DMS114 treated with DMSO at 0.1 percent for 48 hours (cell line): ENCODE measurements at regions not wholly inside any gene's neighbourhood (a gene's known extent, or its start where the extent isn't known, plus 50 kb on each side); places are given as distances from the start of the nearest gene placed in this dataset.

ENCODE experiments used
- DNase-seq: peaks from one replicate; lab custom pipeline; 2025; ENCODE audit not compliant: unreplicated experiment; lab: John Stamatoyannopoulos, UW

DNA sequence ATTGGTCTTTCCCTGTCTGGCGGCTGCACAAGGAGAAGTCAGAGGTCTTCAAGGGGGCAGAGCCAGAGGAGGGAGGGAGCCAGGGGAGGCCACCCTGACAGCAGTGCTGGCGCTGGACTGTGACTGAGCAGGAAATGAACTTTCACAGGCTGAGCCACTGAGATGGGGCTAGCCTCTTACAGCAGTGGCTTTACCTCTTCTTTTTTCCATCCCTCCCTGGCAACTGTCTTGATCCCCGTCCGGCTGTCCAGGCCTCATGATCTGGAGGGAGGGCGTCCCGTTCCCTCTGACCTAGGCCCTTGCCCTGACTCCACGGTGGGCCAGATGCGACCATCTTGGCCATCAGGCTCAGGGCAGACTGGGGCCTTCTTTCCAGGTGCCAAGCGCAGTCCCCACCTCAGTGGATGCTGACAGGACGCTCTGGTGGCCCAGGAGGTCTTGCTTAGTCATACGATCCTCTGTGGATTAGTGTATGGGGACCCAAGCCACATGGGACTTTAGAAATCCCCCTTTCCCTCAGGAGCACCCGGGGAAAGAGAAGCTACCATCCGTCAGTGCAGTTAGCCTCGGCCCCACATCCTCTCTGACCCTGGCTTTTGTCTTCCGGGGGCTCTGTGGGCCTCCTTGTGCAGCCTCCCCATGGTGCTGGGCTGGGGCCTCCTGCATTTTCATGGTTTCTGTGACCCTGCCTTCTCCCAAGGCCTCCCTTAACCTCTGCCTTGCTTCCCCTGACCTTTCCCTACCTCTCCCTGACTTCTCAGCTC is 57.4 kb upstream of the CCDC167 start:
- DNase-seq, result no peak

DNA sequence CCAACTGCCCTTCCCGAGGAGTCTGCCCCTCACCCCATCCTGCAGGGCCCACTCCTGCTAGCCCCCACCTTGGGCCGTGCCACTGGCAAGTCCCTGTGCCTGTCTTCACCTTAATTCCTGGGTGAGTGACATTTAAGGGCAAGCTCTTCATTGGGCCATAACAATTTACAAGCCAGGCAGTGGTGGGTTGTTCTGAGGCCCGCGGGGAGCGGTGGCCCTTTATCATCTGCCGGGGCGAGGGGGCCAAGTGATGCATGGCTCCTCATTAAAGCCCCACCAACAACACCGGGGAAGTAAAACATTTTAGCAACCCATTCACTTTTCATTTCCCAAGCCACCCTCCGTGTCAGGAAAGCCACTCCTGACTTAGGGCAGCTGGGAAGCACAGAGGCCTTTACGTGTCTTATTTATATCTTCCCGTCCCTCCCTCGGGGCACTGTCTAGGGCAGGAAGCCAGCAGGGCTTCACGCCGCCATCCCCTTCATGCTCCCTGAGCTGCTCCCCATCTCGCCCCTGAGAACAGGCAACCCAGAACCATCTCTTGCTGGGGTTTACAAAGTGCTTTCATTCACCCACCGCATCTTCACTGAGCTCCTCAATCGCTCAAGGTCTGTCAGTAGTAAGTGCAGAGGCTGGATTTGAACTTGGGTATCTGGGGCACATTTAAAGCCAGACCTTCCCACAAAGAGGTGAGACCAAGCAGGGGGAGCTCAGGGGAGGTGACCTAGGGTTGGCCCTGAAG is 55.5 kb upstream of the CCDC167 start:
- no peak for DNase-seq

GRCh38 chr6:37554480-37554819 is 54.8 kb upstream of the CCDC167 start:
- no peak for DNase-seq

- DNase-seq, result no peak
Observed at GRCh38 chr6:37552267-37552666, 52.6 kb upstream of the CCDC167 start.

DNA sequence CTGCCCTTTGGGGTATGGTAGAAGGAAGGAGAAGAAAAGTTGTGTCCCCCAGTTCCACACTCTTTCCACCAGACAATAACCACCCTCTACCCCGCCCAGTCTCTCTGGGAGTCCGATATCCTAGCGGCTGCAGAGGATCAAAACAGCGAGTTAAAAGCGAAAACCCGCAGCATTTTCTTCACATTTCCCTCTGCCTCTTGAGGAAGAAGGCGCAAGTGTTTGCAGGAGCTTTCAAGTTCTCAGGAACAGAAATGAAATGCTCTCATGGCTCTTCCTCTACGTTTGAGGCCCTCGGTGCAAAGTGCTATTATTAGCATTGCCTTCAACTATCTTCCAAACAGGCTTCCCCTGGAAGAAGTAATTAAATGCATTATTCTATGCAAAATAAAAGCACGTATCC is 52.2 kb upstream of the CCDC167 start:
- no peak for DNase-seq

- no peak for DNase-seq
Observed at GRCh38 chr6:37551446-37551845, 51.8 kb upstream of the CCDC167 start.

DNA sequence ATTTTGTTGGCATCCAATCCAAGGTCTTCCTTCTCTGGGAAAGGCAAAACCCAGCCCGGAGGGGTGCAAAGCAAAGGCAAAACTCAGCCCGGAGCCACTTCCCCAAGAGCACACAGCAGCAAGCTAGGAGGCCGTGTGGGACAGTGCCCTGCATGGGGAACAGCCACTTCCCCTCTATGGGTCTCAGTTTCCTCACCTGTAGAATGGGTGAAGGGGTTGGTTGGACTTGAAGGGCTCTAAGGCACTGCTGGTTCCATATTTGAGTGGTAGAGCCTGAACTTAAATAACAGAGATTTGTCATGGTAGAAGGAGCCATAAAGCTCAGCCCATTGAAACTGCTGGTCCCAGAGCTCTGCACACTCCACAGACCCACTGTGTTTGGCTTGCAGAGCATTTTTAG is 51.3 kb upstream of the CCDC167 start:
- DNase-seq, result no peak

GRCh38 chr6:37550191-37550831 is 50.6 kb upstream of the CCDC167 start:
- DNase-seq, result no peak

DNA sequence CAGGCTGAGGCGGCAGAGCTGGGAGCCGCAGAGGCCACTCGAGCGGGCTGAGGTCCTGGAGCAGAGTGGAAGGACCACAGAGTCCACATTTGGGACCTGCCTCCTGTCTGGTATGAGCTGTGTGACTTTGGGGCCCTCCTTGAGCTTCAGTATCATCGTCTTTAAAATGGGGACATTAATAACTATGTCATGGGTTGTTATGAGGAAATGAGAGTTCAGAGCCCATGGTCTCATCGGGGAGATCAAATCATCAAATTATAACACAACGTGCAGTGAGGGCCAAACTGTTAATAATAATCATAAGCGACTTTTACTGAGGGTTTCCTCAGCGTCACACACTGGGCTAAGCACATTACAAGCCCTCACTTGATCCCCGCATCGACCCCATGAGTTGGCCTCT is 49.9 kb upstream of the CCDC167 start:
- DNase-seq, result no peak
